T47D (cell line): ENCODE measurements at regions not wholly inside any gene's neighbourhood (a gene's known extent, or its start where the extent isn't known, plus 50 kb on each side); places are given as distances from the start of the nearest gene placed in this dataset.

Experiments used
- DNase-seq, 2 experiments: peaks; one replicate each; pipeline versions ENCODE4 v3.0.0 to v3.0.0-alpha.2; 2011 to 2012; ENCODE audit warnings: low read depth in 1 of 2, low spot score in 1 of 2
- JUND ChIP-seq: IDR thresholded peaks from 2 replicates; pipeline ENCODE4 v1.6.1; 2012; ENCODE audit warnings: low read depth
- in situ Hi-C: cut with HindIII; loops from 2 replicates; pipeline ENCODE4 v1.10.0; 2016; ENCODE audit warnings: low sequenced_read_pairs, low pct_unique_long_range_greater_than_20kb

DNA sequence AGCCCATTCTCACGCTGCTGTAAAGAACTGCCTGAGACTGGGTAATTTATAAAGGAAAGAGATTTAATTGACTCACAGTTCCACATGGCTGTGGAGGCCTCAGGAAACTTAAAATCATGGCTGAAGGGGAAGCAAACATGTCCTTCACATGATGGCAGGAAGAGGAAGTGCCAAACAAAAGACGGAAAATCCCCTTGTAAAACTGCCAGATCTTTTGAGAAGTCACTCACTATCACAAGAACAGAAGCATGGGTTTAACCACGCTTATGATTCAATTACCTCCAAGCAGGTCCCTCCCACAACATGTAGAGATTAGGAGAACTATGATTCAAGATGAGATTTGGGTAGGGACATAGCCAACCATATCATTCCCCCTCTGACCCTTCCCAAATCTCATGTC is 335.5 kb downstream of the IL15 start:
- in situ Hi-C loops = no loop called here
- no peak for DNase-seq
- no peak for TF ChIP-seq JUND

DNA sequence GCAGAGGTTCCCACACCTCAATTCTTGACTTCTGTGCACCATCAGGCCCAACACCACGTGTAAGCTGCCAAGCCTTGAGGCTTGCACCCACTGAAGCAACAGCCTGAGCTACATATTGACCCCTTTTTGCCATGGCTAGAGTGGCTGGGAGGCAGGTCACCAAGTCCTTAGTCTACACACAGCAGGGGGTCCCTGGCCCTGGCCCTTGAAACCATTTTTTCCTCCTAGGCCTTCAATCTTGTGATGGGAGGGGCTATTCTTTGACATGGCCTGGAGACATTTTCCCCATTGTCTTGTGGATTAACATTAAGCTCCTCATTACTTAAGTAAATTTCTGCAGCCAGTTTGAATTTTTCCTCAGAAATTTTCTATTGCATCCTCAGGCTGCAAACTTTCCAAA is 336.6 kb downstream of the IL15 start:
- no peak for TF ChIP-seq JUND
- DNase-seq = no peak
- in situ Hi-C loops = no loop called here
